Heart right ventricle (tissue), 16 donors: ENCODE measurements at regions not wholly inside any gene's neighbourhood (a gene's known extent, or its start where the extent isn't known, plus 50 kb on each side); places are given as distances from the start of the nearest gene placed in this dataset.

Experiments used
- ATAC-seq, 8 donors: fragments of 200-7000 bp; cut with Tn5 transposase; one replicate each; pipeline ENCODE4 v1.9.1; 2020; ENCODE audit warnings: mild to moderate bottlenecking in 8 of 8, moderate library complexity in 8 of 8, moderate number of reproducible peaks in 1 of 8
- DNase-seq, 2 donors: peaks; one replicate each; pipeline ENCODE4 v3.0.0-alpha.2; 2020
- H3K27ac ChIP-seq, 10 donors: fragments of 200-600 bp; sonication (generic) in 2 of 10; one replicate each; pipeline versions ENCODE4 v1.5.0 to v1.8.0; 2020 to 2022; ENCODE audit warnings: mild to moderate bottlenecking in 3 of 10
- H3K27me3 ChIP-seq, 7 donors: fragments of 200-600 bp; one replicate each; pipeline ENCODE4 v1.8.0; 2021 to 2022; ENCODE audit warnings: mild to moderate bottlenecking in 2 of 7
- H3K36me3 ChIP-seq, 9 donors: fragments of 200-600 bp; sonication (generic) in 1 of 9; one replicate each; pipeline versions ENCODE4 v1.5.0 to v1.8.0; 2020 to 2022; ENCODE audit warnings: mild to moderate bottlenecking in 2 of 9
- H3K4me1 ChIP-seq, 9 donors: fragments of 200-600 bp; sonication (generic) in 1 of 9; one replicate each; pipeline versions ENCODE4 v1.5.0 to v1.8.0; 2020 to 2022; ENCODE audit warnings: mild to moderate bottlenecking in 4 of 9
- H3K4me3 ChIP-seq, 10 donors: fragments of 200-600 bp; sonication (generic) in 2 of 10; one replicate each; pipeline versions ENCODE4 v1.5.0 to v1.8.0; 2020 to 2022; ENCODE audit warnings: mild to moderate bottlenecking in 7 of 10, moderate library complexity in 2 of 10
- H3K9me3 ChIP-seq, 11 donors: fragments of 200-600 bp in 10 of 11; sonication (generic) in 2 of 11; one replicate each; pipeline versions ENCODE4 v1.5.0 to v1.8.0; 2013 to 2022; ENCODE audit warnings: mild to moderate bottlenecking in 2 of 11, control low read depth in 1 of 11, moderate library complexity in 1 of 11
- CTCF ChIP-seq, 9 donors: fragments of 200-600 bp; sonication (generic) in 2 of 9; IDR thresholded peaks; one replicate each; pipeline versions ENCODE4 v1.5.0 to v1.8.0; 2021 to 2022; ENCODE audit warnings: antibody characterized with exemption in 9 of 9, mild to moderate bottlenecking in 5 of 9, moderate library complexity in 1 of 9
- WGBS, 2 donors: extraction: QIAGEN DNeasy Blood & Tissue Kit; methylation state at CpG; one replicate each; pipeline ENCODE4 v1.1.7; 2013; ENCODE audit warnings: inconsistent platforms in 1 of 2; 5-methylcytosine and 5-hydroxymethylcytosine counted together
- intact Hi-C, 10 donors: fragments of 100-400 bp; cut with DNase I; formaldehyde crosslinking; loops; one replicate each; pipeline versions ENCODE4 v1.11.1 to v1.14.2; 2022
- donor health status: Arrhythmogenic right ventricular cardiomyopathy.
- donor health status: ischemic (EF 13 %, LVEDD 7.1; RV severe dilation, severe dysfunction).
- donor health status: healthy with polysubstance abuse.
- donor health status: DM: no; HTN: yes; CAD: no.
- donor health status: DM: no; HTN: no; CAD: no.
- donor health status: ischemic (EF 25% LVEDD 6.9; RV normal size, moderate dysfunction).
- donor health status: ischemic (EF 25% LVEDD 5.7; RV mildly dilated, moderate dysfunction).
- donor health status: healthy.
- donor health status: DM: yes; HTN: yes; CAD: no.
- donor health status: Ischemic cardiomyopathy.
- donor health status: ischemic (EF 35%, LVEDD 5.7; RV mildly dilated, moderate dysfunction).
- donor health status: nonischemic (EF 11% LVEDD 7.7; RV severe dilation, severe dysfunction).
- donor health status: DM: yes; HTN: yes; CAD: no.
- donor health status: PGD.
- donor health status: ischemic (EF 29% LVEDD 5.4; RV normal size, mild dysfunction).
- donor health status: nonischemic (EF 23%, LVEDD 6.1; RV moderate dilation, normal function).

GRCh38 chr22:47445716-47446290 lies 683.4 kb downstream of the TBC1D22A start:
- no peak for DNase-seq

GRCh38 chr22:47445212-47445611 lies 682.8 kb downstream of the TBC1D22A start:
- 90% methylated on average over 5 of the region's 5 CpGs for WGBS, 2 donors

More at GRCh38 chr22:47445716-47446290, 683.4 kb downstream of the TBC1D22A start:
- Histone ChIP-seq H3K4me3 (no peak overlapping the region), H3K27me3 (peaks cover 0 to 37% (median 4%) of the 10 kb centered on the region in 7 donors), H3K27ac (no peak overlapping the region), H3K36me3 (no peaks in the 10 kb centered on the region), H3K4me1 (peaks cover 0 to 4% (median 0%) of the 10 kb centered on the region in 9 donors), H3K9me3 (peaks cover 0 to 14% (median 6%) of the 10 kb centered on the region in 11 donors)
- intact Hi-C loops, result no loop called here
- no peak for ATAC-seq
- WGBS, 2 donors, result 74 to 79% methylated on average over 10 of the region's 10 CpGs
- no peak for TF ChIP-seq CTCF (IDR thresholded peaks at IDR 0.05)

GRCh38 chr22:47444746-47445065 lies 682.3 kb downstream of the TBC1D22A start:
- H3K9me3 ChIP-seq, result peaks cover 0 to 23% (median 6%) of the 10 kb centered on the region in 11 donors
- H3K4me3 ChIP-seq, result no peak overlapping the region
- DNase-seq (no peak), ATAC-seq (no peak)
- no peaks in the 10 kb centered on the region for H3K36me3 ChIP-seq
- no peak overlapping the region for H3K27ac ChIP-seq
- no peaks in the 10 kb centered on the region for H3K4me1 ChIP-seq
- peaks cover 0 to 31% (median 4%) of the 10 kb centered on the region in 7 donors for H3K27me3 ChIP-seq
- WGBS, 2 donors, result 75 to 83% methylated on average over 6 of the region's 6 CpGs
- intact Hi-C loops, result no loop called here
- TF ChIP-seq CTCF (IDR thresholded peaks at IDR 0.05), result no peak

More at GRCh38 chr22:47445212-47445611, 682.8 kb downstream of the TBC1D22A start:
- Histone ChIP-seq H3K36me3 (no peaks in the 10 kb centered on the region), H3K4me1 (no peaks in the 10 kb centered on the region), H3K4me3 (no peak overlapping the region), H3K9me3 (peaks cover 0 to 18% (median 6%) of the 10 kb centered on the region in 11 donors), H3K27ac (no peak overlapping the region), H3K27me3 (peaks cover 0 to 36% (median 4%) of the 10 kb centered on the region in 7 donors)
- ATAC-seq (no peak), DNase-seq (no peak)
- TF ChIP-seq CTCF (IDR thresholded peaks at IDR 0.05), result no peak
- intact Hi-C loops, result no loop called here

- no peak overlapping the region for H3K27ac ChIP-seq
- no peaks in the 10 kb centered on the region for H3K4me1 ChIP-seq
- DNase-seq (no peak), ATAC-seq (no peak)
- no peaks in the 10 kb centered on the region for H3K36me3 ChIP-seq
- 73 to 76% methylated on average over 16 of the region's 16 CpGs for WGBS, 2 donors
- H3K27me3 ChIP-seq, result peaks cover 0 to 28% (median 4%) of the 10 kb centered on the region in 7 donors
- no peak for TF ChIP-seq CTCF (IDR thresholded peaks at IDR 0.05)
- peaks cover 0 to 27% (median 6%) of the 10 kb centered on the region in 11 donors for H3K9me3 ChIP-seq
- no peak overlapping the region for H3K4me3 ChIP-seq
- intact Hi-C loops, result no loop called here
These were observed 681.6 kb downstream of the TBC1D22A start for GRCh38 chr22:47443836-47444745.
